HG03565 (cell line): ENCODE measurements at regions not wholly inside any gene's neighbourhood (a gene's known extent, or its start where the extent isn't known, plus 50 kb on each side); places are given as distances from the start of the nearest gene placed in this dataset.

Experiments
- ATAC-seq: cut with Tn5 transposase; IDR thresholded peaks from one replicate; pipeline ENCODE4 v1.9.1; 2021; ENCODE audit warnings: mild to moderate bottlenecking, moderate library complexity; ENCODE audit not compliant: unreplicated experiment

DNA sequence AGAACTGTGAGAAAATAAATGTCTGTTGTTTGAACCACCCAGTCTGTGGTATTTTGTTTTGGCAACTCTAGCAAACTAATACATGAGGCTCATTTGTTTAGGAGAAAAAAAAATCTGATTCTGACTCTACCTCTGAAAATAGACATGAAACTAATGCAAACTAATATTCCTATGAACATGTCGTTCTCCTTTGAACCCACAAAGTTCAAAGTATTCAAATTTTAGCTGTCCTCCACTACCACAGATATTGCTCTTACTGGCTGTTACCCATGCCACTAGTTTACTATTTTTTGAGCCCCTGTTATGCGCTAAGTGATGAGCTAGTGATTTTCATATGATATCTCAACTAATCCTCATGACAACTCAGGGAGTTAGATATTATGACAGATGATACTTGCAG lies 58.8 kb upstream of the ZNF804B start:
- peak; percentile 60 for ATAC-seq

DNA sequence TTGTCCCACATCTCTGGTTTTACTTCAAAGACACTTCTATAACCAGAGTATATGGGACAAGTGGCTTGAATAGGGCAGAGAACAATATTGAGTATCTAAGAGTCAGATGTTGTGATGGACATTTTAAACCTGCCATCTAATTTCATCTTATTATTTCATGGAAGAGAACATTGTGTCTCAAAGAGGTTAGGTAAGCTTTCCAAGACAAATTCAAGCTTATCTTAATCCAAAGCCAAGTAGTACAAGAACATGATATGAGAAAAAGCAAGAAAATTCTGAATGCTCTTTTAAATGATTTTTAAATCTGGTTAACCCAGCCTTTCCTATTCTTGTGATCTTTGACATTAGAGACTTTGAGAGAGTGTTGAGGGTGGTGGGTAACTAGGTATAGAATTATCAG lies 65.3 kb upstream of the ZNF804B start:
- ATAC-seq = no peak

DNA sequence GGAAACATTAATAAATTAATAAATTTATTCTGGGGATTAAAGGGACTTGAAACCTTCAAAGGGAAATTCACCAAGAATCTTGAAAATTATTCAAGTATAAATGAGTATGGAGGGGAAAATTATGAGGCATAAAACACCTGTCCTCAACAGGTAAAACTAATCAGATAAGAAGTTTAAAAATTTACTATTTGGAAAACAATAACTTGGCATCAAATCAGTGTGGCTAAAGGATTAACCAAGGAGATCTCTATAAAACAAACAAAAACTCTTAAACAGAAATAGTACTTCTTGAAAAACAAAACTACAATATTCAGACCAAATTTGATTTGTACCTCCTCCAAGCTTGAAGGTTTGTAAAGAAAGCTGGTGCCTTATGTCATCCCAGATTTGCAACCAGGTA lies 66.4 kb upstream of the ZNF804B start:
- ATAC-seq = no peak

GRCh38 chr7:88692493-88692892 lies 67.0 kb upstream of the ZNF804B start:
- no peak for ATAC-seq

DNA sequence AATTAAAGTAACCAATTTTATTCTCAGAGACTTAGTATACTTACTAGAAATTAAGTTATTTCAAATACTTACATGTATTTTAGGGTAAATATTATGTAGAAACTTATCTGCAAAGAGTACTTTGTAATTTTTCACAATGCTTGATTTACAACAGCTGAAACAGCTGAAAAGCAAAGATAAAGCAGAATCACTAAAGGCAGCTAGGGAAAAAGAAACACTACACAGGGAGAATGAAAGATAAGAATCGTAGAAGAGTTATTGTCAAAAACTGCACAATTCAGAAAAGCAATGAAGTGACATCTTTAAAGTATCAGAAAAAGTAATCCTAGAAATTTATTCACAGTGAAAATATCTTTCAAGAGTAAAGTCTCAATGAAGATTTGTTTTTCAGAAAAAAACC lies 69.7 kb upstream of the ZNF804B start:
- ATAC-seq = no peak

GRCh38 chr7:88688222-88688621 lies 71.3 kb upstream of the ZNF804B start:
- no peak for ATAC-seq

GRCh38 chr7:88686468-88687229 lies 72.9 kb upstream of the ZNF804B start:
- ATAC-seq = no peak

- ATAC-seq = no peak
These were observed 77.8 kb upstream of the ZNF804B start for GRCh38 chr7:88681682-88682081.

DNA sequence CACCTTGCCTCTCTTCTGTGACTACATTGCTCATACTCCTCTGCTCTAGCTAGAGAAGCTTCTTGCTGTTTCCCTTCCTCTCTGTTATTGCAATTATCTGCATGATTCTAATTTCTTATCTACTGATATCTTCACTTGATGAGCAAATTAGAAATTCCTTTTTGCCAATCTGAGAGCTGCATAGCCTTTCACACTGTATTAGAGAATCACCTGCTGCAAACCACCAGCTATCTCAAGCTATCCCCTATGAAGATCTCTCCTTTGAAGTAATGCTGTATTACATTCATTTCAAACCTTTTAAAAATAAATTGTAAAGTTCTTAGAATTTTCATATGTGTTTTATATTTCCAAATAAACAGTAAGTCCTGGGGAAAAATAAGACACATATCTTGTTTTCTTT lies 89.0 kb upstream of the ZNF804B start:
- ATAC-seq = peak; percentile 35

GRCh38 chr7:88669913-88670312 lies 89.6 kb upstream of the ZNF804B start:
- peak; percentile 29 for ATAC-seq

DNA sequence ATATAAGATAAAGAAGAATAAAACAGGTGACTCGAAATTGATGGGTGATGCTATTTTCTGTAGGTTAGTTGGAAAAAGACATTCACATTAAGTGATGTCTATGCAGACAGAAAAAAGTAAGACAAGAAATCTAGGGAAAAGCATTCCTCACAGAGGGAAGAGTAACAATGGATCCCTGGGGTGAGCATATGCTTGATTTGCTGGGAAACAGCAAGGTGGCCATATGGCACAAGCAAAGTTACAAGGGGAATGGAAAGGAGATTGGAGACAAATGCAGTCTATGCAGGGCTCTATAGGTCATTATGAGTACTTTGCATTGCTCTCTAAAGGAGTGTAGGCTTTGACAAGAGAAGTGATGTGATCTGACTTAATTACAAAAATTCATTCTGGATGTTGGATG lies 90.9 kb upstream of the ZNF804B start:
- no peak for ATAC-seq

GRCh38 chr7:88666626-88667025 lies 92.9 kb upstream of the ZNF804B start:
- no peak for ATAC-seq

- ATAC-seq = no peak
These were observed 93.5 kb upstream of the ZNF804B start for GRCh38 chr7:88665892-88666514.

DNA sequence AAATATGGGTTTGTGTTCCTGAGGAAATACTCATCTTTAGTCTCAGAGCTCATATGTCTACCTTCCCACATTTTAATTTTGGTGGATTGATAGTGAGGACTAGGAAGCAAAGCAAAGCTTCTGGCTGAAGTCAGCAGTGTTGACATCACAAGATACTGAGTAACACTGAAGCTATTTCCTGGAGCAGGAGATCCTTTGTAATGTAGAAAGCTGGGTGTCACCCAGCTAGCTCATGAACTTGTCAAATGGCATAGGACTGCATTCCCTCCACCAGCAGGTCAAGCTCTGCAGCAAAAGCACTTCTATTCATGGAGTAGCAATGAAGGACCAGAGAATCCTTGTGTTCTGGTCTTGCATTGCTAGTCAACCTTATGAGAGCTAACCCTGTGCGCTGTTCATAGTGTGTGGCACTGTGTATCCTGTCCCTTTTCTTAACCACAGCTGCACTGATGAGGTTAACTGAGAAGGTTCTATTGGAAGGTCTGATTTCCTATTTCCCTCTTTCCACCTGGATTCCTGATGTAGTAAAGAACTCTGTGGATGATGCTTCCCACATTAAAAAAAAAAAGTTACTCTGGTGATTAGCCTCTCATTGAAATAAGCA lies 94.8 kb upstream of the ZNF804B start:
- no peak for ATAC-seq

DNA sequence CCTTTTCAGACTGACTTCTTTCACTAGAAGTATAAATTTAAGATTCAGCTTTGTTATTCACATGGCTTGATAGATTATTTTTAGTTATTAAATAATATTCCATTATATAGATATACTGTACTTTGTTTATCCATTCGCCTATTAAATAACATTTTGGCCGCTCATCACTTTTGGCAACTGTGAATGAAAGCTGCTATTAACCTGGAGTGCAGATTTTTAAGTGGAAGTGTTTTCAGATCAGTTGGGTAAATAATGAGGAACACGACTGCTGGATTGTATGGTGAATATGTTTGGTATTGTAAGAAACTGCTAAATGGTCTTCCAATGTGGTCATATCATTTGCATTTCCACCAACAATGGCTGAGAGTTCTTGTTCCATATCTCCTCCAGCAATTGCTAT lies 97.6 kb upstream of the ZNF804B start:
- ATAC-seq = no peak

GRCh38 chr7:88647825-88648224 lies 111.7 kb upstream of the ZNF804B start:
- ATAC-seq = no peak

- no peak for ATAC-seq
These were observed 120.9 kb upstream of the ZNF804B start for GRCh38 chr7:88638583-88638982.

DNA sequence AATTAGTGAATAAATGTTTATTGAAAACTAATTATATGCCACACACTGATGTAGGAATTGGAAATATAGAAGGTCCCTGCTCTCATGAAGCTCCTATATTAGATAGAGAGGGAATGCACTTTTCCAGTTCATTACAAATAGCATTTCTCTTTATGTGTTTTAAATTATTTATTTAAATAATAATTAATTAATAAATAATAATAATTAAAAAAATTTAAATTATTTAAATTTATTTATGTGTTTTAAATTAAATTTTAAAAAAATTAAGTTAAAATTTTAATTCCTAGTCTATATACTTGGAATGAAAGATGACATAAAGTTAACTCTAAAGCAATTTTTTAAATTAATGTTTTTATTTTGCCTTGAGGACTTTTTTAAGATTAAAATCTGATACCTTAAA lies 121.7 kb upstream of the ZNF804B start:
- ATAC-seq = no peak

DNA sequence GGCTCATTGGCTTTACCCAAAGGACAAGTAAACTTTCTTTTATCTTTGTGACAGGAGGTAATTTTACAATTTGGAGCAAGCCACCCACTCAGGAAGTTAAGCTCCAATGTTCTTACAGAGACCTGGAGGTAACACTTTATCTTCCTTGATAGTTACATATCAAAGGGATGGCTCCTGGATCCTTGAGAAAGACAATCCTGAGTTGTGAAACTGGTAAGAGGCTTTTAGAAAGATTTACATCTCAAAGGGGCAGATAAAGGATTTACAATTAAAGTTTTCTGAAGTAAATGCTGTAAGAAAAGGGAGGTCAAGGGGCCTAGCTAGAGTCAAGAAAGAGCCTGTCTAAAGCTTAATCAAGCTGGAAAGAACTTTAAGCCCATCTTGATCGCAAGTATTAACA lies 124.4 kb upstream of the ZNF804B start:
- no peak for ATAC-seq

DNA sequence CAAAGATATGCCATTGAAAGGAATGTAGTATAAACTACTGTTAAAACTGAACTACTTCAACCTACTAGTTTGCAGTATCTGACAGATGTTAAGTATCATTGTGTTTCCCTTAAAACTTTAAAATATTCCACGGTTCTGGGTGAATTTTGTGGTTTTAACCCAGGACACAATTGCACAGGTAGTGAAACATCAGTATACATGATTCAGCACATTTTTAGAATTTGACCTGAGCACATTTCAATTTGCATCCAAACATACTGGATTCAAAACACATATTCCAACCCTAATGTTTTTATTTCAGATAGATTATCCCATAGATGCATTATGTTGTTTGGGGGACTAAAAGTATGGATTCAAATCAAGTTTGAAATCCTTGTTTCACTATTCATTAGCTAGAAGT lies 129.9 kb upstream of the ZNF804B start:
- no peak for ATAC-seq

DNA sequence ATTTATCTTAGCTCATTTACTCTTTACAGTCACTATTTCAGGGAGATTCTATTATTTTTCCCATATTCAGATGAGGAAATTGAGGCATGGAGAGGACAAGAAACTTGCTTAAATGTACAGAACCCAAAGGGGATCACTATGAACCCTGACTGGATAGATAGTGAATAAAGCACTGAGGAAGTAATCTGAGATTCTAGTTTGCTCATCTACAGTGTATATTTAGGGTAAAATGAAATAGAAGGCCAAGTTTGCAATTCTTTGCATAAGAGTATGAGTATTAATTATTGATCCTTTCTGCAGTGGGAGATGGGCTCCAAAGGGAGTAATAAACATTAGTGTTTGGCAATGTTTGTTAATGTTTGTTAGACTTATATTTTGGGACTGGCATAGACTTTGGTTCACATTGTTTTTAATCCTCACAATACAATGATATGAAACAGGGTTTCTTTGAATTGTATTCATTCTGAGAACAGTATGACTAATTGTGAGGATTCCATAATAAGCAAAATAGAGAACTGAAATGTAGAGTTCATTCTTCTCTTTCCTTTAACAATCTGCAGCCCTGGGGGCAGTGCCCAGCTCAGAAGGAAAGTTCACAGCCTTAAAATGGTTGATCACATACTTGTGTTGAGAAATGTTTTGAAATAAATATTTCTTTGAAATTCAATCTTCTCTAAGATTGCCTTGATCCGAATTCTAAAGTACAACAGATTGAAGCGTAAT lies 131.0 kb upstream of the ZNF804B start:
- ATAC-seq = peak; percentile 100

- ATAC-seq = no peak
These were observed 142.3 kb upstream of the ZNF804B start for GRCh38 chr7:88617185-88617584.
